WERI-Rb-1 (cell line): ENCODE measurements at regions not wholly inside any gene's neighbourhood (a gene's known extent, or its start where the extent isn't known, plus 50 kb on each side); places are given as distances from the start of the nearest gene placed in this dataset.

Experiments used
- DNase-seq: peaks from one replicate; pipeline ENCODE4 v3.0.0-alpha.2; 2020
- H3K27ac ChIP-seq: fragments of 250-450 bp; sonication (Bioruptor Pico); 2 replicates; pipeline ENCODE4 v1.5.1; 2020; ENCODE audit warnings: mild to moderate bottlenecking, moderate library complexity
- H3K27me3 ChIP-seq: fragments of 250-450 bp; sonication (Bioruptor Pico); 2 replicates; pipeline ENCODE4 v1.5.1; 2021; ENCODE audit warnings: mild to moderate bottlenecking, low read depth, moderate library complexity; ENCODE audit not compliant: insufficient read depth, severe bottlenecking
- H3K36me3 ChIP-seq: fragments of 250-450 bp; sonication (Bioruptor Pico); 2 replicates; pipeline ENCODE4 v1.5.1; 2020; ENCODE audit warnings: mild to moderate bottlenecking, moderate library complexity
- H3K4me3 ChIP-seq: 2 replicates; pipeline ENCODE4 v1.5.1; 2011; ENCODE audit warnings: low read depth, mild to moderate bottlenecking, control low read depth, low read length
- H3K9me3 ChIP-seq: fragments of 250-450 bp; sonication (Bioruptor Pico); 2 replicates; pipeline ENCODE4 v1.5.1; 2021; ENCODE audit warnings: mild to moderate bottlenecking, moderate library complexity; ENCODE audit not compliant: severe bottlenecking
- CTCF ChIP-seq: IDR thresholded peaks from 2 replicates; pipeline ENCODE4 v1.5.1; 2011; ENCODE audit warnings: low read depth, mild to moderate bottlenecking, control low read depth, inconsistent platforms, low read length

- Histone ChIP-seq H3K27me3 (no peaks in the 10 kb centered on the region), H3K27ac (no peak overlapping the region), H3K9me3 (no peaks in the 10 kb centered on the region), H3K4me3 (no peak overlapping the region), H3K36me3 (no peaks in the 10 kb centered on the region)
- DNase-seq: no peak
- no peak for TF ChIP-seq CTCF
Observed at GRCh38 chr11:92557879-92558278, 333.3 kb downstream of the FAT3 start.

- no peak overlapping the region for H3K27ac ChIP-seq
- H3K4me3 ChIP-seq: no peak overlapping the region
- DNase-seq: no peak
- no peaks in the 10 kb centered on the region for H3K9me3 ChIP-seq
- H3K36me3 ChIP-seq: no peaks in the 10 kb centered on the region
- H3K27me3 ChIP-seq: no peaks in the 10 kb centered on the region
- TF ChIP-seq CTCF: no peak
Observed at GRCh38 chr11:92558323-92558722, 333.7 kb downstream of the FAT3 start.

GRCh38 chr11:92569726-92570125 is 345.1 kb downstream of the FAT3 start:
- no peaks in the 10 kb centered on the region for H3K27me3 ChIP-seq
- H3K27ac ChIP-seq: no peak overlapping the region
- no peak for DNase-seq
- H3K9me3 ChIP-seq: no peaks in the 10 kb centered on the region
- H3K36me3 ChIP-seq: no peaks in the 10 kb centered on the region
- H3K4me3 ChIP-seq: no peak overlapping the region
- no peak for TF ChIP-seq CTCF

- TF ChIP-seq CTCF: no peak
- Histone ChIP-seq H3K36me3 (no peaks in the 10 kb centered on the region), H3K4me3 (no peak overlapping the region), H3K27me3 (no peaks in the 10 kb centered on the region), H3K27ac (no peak overlapping the region), H3K9me3 (no peaks in the 10 kb centered on the region)
- DNase-seq: no peak
Observed at GRCh38 chr11:92572559-92572958, 347.9 kb downstream of the FAT3 start.

- no peak for DNase-seq
- TF ChIP-seq CTCF: no peak
- Histone ChIP-seq H3K9me3 (no peaks in the 10 kb centered on the region), H3K36me3 (no peaks in the 10 kb centered on the region), H3K27ac (no peak overlapping the region), H3K4me3 (no peak overlapping the region), H3K27me3 (no peaks in the 10 kb centered on the region)
Observed at GRCh38 chr11:92576315-92576714, 351.7 kb downstream of the FAT3 start.

GRCh38 chr11:92580908-92581307 is 356.3 kb downstream of the FAT3 start:
- Histone ChIP-seq H3K4me3 (no peak overlapping the region), H3K27ac (no peak overlapping the region), H3K36me3 (no peaks in the 10 kb centered on the region), H3K9me3 (no peaks in the 10 kb centered on the region), H3K27me3 (no peaks in the 10 kb centered on the region)
- TF ChIP-seq CTCF: no peak
- no peak for DNase-seq
